NCI-H82 treated with DMSO at 0.1 percent for 48 hours (cell line): ENCODE measurements at regions not wholly inside any gene's neighbourhood (a gene's known extent, or its start where the extent isn't known, plus 50 kb on each side); places are given as distances from the start of the nearest gene placed in this dataset.

Experiments used
- DNase-seq: peaks from one replicate; lab custom pipeline; 2025; ENCODE audit not compliant: unreplicated experiment; lab: John Stamatoyannopoulos, UW

- DNase-seq, result no peak
Measured at GRCh38 chrX:11040405-11040804, 70.7 kb upstream of the HCCS start.

- no peak for DNase-seq
Measured at GRCh38 chrX:11040996-11041395, 70.1 kb upstream of the HCCS start.

GRCh38 chrX:11050013-11050412, 61.1 kb upstream of the HCCS start:
- no peak for DNase-seq

- DNase-seq, result no peak
Measured at GRCh38 chrX:11053351-11053750, 57.8 kb upstream of the HCCS start.

GRCh38 chrX:11056322-11057176, 54.6 kb upstream of the HCCS start:
- DNase-seq, result no peak

GRCh38 chrX:11059933-11060332, 51.2 kb upstream of the HCCS start:
- DNase-seq, result no peak
